ENCODE measurements at regions not wholly inside any gene's neighbourhood (a gene's known extent, or its start where the extent isn't known, plus 50 kb on each side); places are given as distances from the start of the nearest gene placed in this dataset.

- Histone ChIP-seq H3K4me3 (replicated peaks in 1 of 3; ENCODE audit: insufficient read depth in 1 of 3, low read depth in 2 of 3, low read length in 3 of 3) (no peak overlapping the region), H3K4me2 (ENCODE audit: low read depth, low read length) (no peak overlapping the region), H3K4me1 (ENCODE audit: insufficient read depth, low read length) (peaks cover 51% of the 10 kb centered on the region), H3K27ac (ENCODE audit: extremely low read length, insufficient read depth, low read length) (no peak overlapping the region), H3K9ac (ENCODE audit: insufficient read depth, low read depth, low read length) (no peak overlapping the region), H3K27me3 (ENCODE audit: control insufficient read depth in 1 of 2, insufficient read depth in 2 of 2, low read length in 2 of 2) (no peaks in the 10 kb centered on the region), H3K79me2 (ENCODE audit: insufficient read depth, low read length) (no peaks in the 10 kb centered on the region), H3K9me3 (ENCODE audit: low read length) (no peaks in the 10 kb centered on the region), H2AFZ (ENCODE audit: low read length) (no peak overlapping the region), H4K20me1 (ENCODE audit: insufficient read depth, low read length) (no peaks in the 10 kb centered on the region), H3K36me3 (replicated peaks in 1 of 2; ENCODE audit: control insufficient read depth in 1 of 2, insufficient read depth in 2 of 2, low read length in 2 of 2) (no peaks in the 10 kb centered on the region)
- ATAC-seq (no peak), DNase-seq (ENCODE audit: low spot score) (no peak), FAIRE-seq (no peak)
- intact Hi-C loops (cut with micrococcal nuclease; ENCODE audit: unreplicated experiment) = no loop called here
- no peak for TF ChIP-seq ZNF691 (CRISPR knock-in tag; IDR thresholded peaks at IDR 0.05; ENCODE audit: borderline replicate concordance, low read depth)
- no peak for TF ChIP-seq TAF1 (CRISPR knock-in tag; IDR thresholded peaks at IDR 0.05)
- TF ChIP-seq ZNF333 (CRISPR knock-in tag; IDR thresholded peaks at IDR 0.05; ENCODE audit: borderline replicate concordance) = no peak
- TF ChIP-seq MEIS2 (CRISPR knock-in tag; IDR thresholded peaks at IDR 0.05) = no peak
- no peak for TF ChIP-seq ZNF326 (CRISPR knock-in tag; IDR thresholded peaks at IDR 0.05; ENCODE audit: borderline replicate concordance)
- TF ChIP-seq ZNF143 (CRISPR knock-in tag; IDR thresholded peaks at IDR 0.05) = no peak
- no peak for TF ChIP-seq GATAD2A (CRISPR knock-in tag; IDR thresholded peaks at IDR 0.05)
- TF ChIP-seq ATRX (CRISPR knock-in tag; IDR thresholded peaks at IDR 0.05; ENCODE audit: borderline replicate concordance) = no peak
- no peak for TF ChIP-seq RARG (CRISPR knock-in tag; IDR thresholded peaks at IDR 0.05; ENCODE audit: low read depth)
- no peak for TF ChIP-seq SIX4 (CRISPR knock-in tag; IDR thresholded peaks at IDR 0.05)
- in situ Hi-C loops (cut with HindIII; ENCODE audit: extremely low pct_ligation_motif_present, low pct_unique_long_range_greater_than_20kb) = no loop called here
- BruUV-seq (replicated peaks) = no TSS peak
- ChIA-PET POLR2A (no interaction called here), CTCF (ENCODE audit: low intra/inter-chr PET ratio, low total read pairs) (no interaction called here)
- WGBS (ENCODE audit: low lambda C conversion rate) = 60% methylated on average over 2 of the region's 2 CpGs
These were observed 134.6 kb upstream of the MAP3K1 start for GRCh38 chr5:56680731-56681130.

All from HepG2 (cell line).